Cardiac muscle cell (in vitro differentiated cells and primary cell): ENCODE measurements at regions not wholly inside any gene's neighbourhood (a gene's known extent, or its start where the extent isn't known, plus 50 kb on each side); places are given as distances from the start of the nearest gene placed in this dataset.
A peak's percentile ranks its signal among the peaks of the same experiment; 100 is the strongest.
"Not testable (repeated sequence)": the region's sequence is repeated elsewhere in the genome, so short reads cannot be mapped to it uniquely, and the experiment has no call there.

Source experiments
- DNase-seq, 2 donors: peaks; one replicate each; pipeline versions ENCODE4 v3.0.0 to v3.0.0-alpha.2; 2010 to 2017; ENCODE audit warnings: low read depth in 1 of 2, low spot score in 1 of 2
- H3K27ac ChIP-seq: fragments of 200-600 bp; sonication (generic); 2 replicates; pipeline ENCODE4 v1.5.1; 2016
- H3K27me3 ChIP-seq: fragments of 200-600 bp; sonication (generic); 2 replicates; pipeline ENCODE4 v1.6.0; 2016; ENCODE audit warnings: control low read depth
- H3K36me3 ChIP-seq: fragments of 200-600 bp; sonication (generic); 2 replicates; pipeline ENCODE4 v1.5.1; 2016; ENCODE audit warnings: control low read depth
- H3K4me1 ChIP-seq: fragments of 200-600 bp; sonication (generic); 2 replicates; pipeline ENCODE4 v1.8.1; 2017; ENCODE audit warnings: low read depth, mild to moderate bottlenecking, mixed run types
- H3K4me3 ChIP-seq: fragments of 200-600 bp; sonication (generic); 2 replicates; pipeline ENCODE4 v1.5.1; 2016; ENCODE audit warnings: mild to moderate bottlenecking
- H3K9me3 ChIP-seq: fragments of 200-600 bp; sonication (generic); 2 replicates; pipeline ENCODE4 v1.5.1; 2017; ENCODE audit warnings: low read depth, mild to moderate bottlenecking, control low read depth
- CTCF ChIP-seq: IDR thresholded peaks from 2 replicates; pipeline ENCODE4 v1.5.1; 2012; ENCODE audit warnings: low read depth, mild to moderate bottlenecking, low read length

- Histone ChIP-seq H3K36me3 (no peaks in the 10 kb centered on the region), H3K4me3 (no peak overlapping the region), H3K27me3 (peaks cover 7% of the 10 kb centered on the region), H3K9me3 (no peaks in the 10 kb centered on the region), H3K27ac (no peak overlapping the region), H3K4me1 (no peaks in the 10 kb centered on the region)
- no peak for DNase-seq
- TF ChIP-seq CTCF: no peak
Measured at GRCh38 chr20:63139356-63139755, 76.6 kb downstream of the YTHDF1 start.

GRCh38 chr20:63138855-63139341 lies 77.0 kb downstream of the YTHDF1 start:
- peak in 1 of 2 donors; percentile 5 for DNase-seq
- Histone ChIP-seq H3K4me1 (no peaks in the 10 kb centered on the region), H3K36me3 (no peaks in the 10 kb centered on the region), H3K4me3 (no peak overlapping the region), H3K9me3 (no peaks in the 10 kb centered on the region), H3K27me3 (peaks cover 7% of the 10 kb centered on the region), H3K27ac (no peak overlapping the region)
- TF ChIP-seq CTCF: no peak

GRCh38 chr20:63137851-63138415 lies 78.0 kb downstream of the YTHDF1 start:
- no peak for TF ChIP-seq CTCF
- H3K27me3 ChIP-seq: peaks cover 7% of the 10 kb centered on the region
- H3K9me3 ChIP-seq: no peaks in the 10 kb centered on the region
- DNase-seq: no peak
- H3K36me3 ChIP-seq: no peaks in the 10 kb centered on the region
- no peak overlapping the region for H3K4me3 ChIP-seq
- H3K4me1 ChIP-seq: no peaks in the 10 kb centered on the region
- no peak overlapping the region for H3K27ac ChIP-seq

- H3K9me3 ChIP-seq: no peaks in the 10 kb centered on the region
- no peaks in the 10 kb centered on the region for H3K4me1 ChIP-seq
- H3K4me3 ChIP-seq: no peak overlapping the region
- DNase-seq: no peak
- H3K36me3 ChIP-seq: no peaks in the 10 kb centered on the region
- TF ChIP-seq CTCF: no peak
- no peak overlapping the region for H3K27ac ChIP-seq
- peaks cover 3% of the 10 kb centered on the region for H3K27me3 ChIP-seq
Measured at GRCh38 chr20:63136296-63136695, 79.6 kb downstream of the YTHDF1 start.

GRCh38 chr20:63135411-63135810 lies 80.5 kb downstream of the YTHDF1 start:
- Histone ChIP-seq H3K4me3 (no peak overlapping the region), H3K36me3 (no peaks in the 10 kb centered on the region), H3K4me1 (no peaks in the 10 kb centered on the region), H3K9me3 (no peaks in the 10 kb centered on the region), H3K27me3 (peaks cover 12% of the 10 kb centered on the region), H3K27ac (no peak overlapping the region)
- TF ChIP-seq CTCF: no peak
- no peak for DNase-seq

- not testable (repeated sequence) for H3K36me3 ChIP-seq, H3K4me3 ChIP-seq, H3K4me1 ChIP-seq, H3K9me3 ChIP-seq, H3K27ac ChIP-seq, DNase-seq
- peaks cover 18% of the 10 kb centered on the region for H3K27me3 ChIP-seq
Measured at GRCh38 chr20:63134711-63135361, 81.1 kb downstream of the YTHDF1 start.
